B cell (primary cell): ENCODE measurements at regions not wholly inside any gene's neighbourhood (a gene's known extent, or its start where the extent isn't known, plus 50 kb on each side); places are given as distances from the start of the nearest gene placed in this dataset.

Experiments
- ATAC-seq: fragments of 200-7000 bp; cut with Tn5 transposase; one replicate; pipeline ENCODE4 v1.10.0; 2021; ENCODE audit warnings: low read depth, mild to moderate bottlenecking, moderate number of reproducible peaks, moderate library complexity
- CTCF ChIA-PET: fragments of 350-600 bp; sonication (Branson Sonifier 250); formaldehyde crosslinking; loops from one replicate; lab custom pipeline; 2021; ENCODE audit warnings: antibody characterized with exemption, inconsistent platforms; lab: Charles Lee
- POLR2A ChIA-PET: fragments of 350-600 bp; sonication (Branson Sonifier 250); formaldehyde crosslinking; loops from one replicate; lab custom pipeline; 2021; ENCODE audit warnings: antibody characterized with exemption; lab: Charles Lee
- DNase-seq: peaks from one replicate; pipeline ENCODE4 v3.0.0; 2013
- H2AFZ ChIP-seq: 2 replicates; pipeline ENCODE4 v1.6.1; 2012; ENCODE audit warnings: mild to moderate bottlenecking, low read depth, low read length; ENCODE audit not compliant: insufficient read depth, poor library complexity, severe bottlenecking
- H3K27ac ChIP-seq, 2 donors: 1 replicate in 1 of 2; 2 replicates in 1 of 2; pipeline ENCODE4 v1.5.1; 2012 to 2013; ENCODE audit warnings: low read length in 2 of 2, mild to moderate bottlenecking in 2 of 2, moderate library complexity in 1 of 2
- H3K27me3 ChIP-seq, 4 experiments: fragments of 200-600 bp in 1 of 4; sonication (generic) in 1 of 4; replicated peaks in 1 of 4; 1 replicate in 2 of 4; 2 replicates in 2 of 4; pipeline versions ENCODE4 v1.6.1 to v1.7.0; 2013 to 2016; ENCODE audit warnings: low read length in 3 of 4, mild to moderate bottlenecking in 2 of 4, mixed read lengths in 1 of 4, moderate library complexity in 1 of 4; ENCODE audit not compliant: insufficient read depth in 4 of 4, control insufficient read depth in 3 of 4; ENCODE audit errors: control extremely low read depth in 1 of 4
- H3K36me3 ChIP-seq, 2 experiments: replicated peaks in 1 of 2; 1 replicate in 1 of 2; 2 replicates in 1 of 2; pipeline versions ENCODE4 v1.6.1 to v1.7.1; 2013; ENCODE audit warnings: low read length in 1 of 2; ENCODE audit not compliant: insufficient read depth in 2 of 2, control insufficient read depth in 1 of 2; ENCODE audit errors: control extremely low read depth in 1 of 2, extremely low read depth in 1 of 2
- H3K4me1 ChIP-seq, 2 donors: fragments of 200-600 bp in 1 of 2; sonication (generic) in 1 of 2; 1 replicate in 1 of 2; 2 replicates in 1 of 2; pipeline versions ENCODE4 v1.5.1 to v1.6.1; 2013 to 2017; ENCODE audit warnings: low read length in 2 of 2; ENCODE audit not compliant: control insufficient read depth in 2 of 2, insufficient read depth in 2 of 2
- H3K4me2 ChIP-seq: replicated peaks from 2 replicates; pipeline ENCODE3; 2012; ENCODE audit warnings: mild to moderate bottlenecking, low read depth, low read length; ENCODE audit not compliant: poor library complexity, severe bottlenecking
- H3K4me3 ChIP-seq, 5 experiments: fragments of 200-600 bp in 1 of 5; sonication (generic) in 1 of 5; 1 replicate in 3 of 5; 2 replicates in 2 of 5; pipeline versions ENCODE4 v1.5.1 to v1.7.0; 2011 to 2016; ENCODE audit warnings: low read length in 4 of 5, mild to moderate bottlenecking in 4 of 5, low read depth in 2 of 5, control low read depth in 1 of 5, moderate library complexity in 1 of 5; ENCODE audit not compliant: insufficient read depth in 1 of 5; ENCODE audit errors: control extremely low read depth in 1 of 5, extremely low read depth in 1 of 5
- H3K79me2 ChIP-seq: fragments of 200-600 bp; sonication (generic); one replicate; pipeline ENCODE4 v1.6.0; 2016; ENCODE audit warnings: low read length; ENCODE audit not compliant: control insufficient read depth, insufficient read depth
- H3K9ac ChIP-seq: fragments of 200-600 bp; sonication (generic); 2 replicates; pipeline ENCODE4 v1.6.1; 2017; ENCODE audit warnings: mild to moderate bottlenecking, low read length, moderate library complexity
- H3K9me3 ChIP-seq, 3 donors: one replicate each; pipeline versions ENCODE4 v1.6.1 to v1.7.1; 2013; ENCODE audit warnings: low read length in 2 of 3; ENCODE audit not compliant: control insufficient read depth in 2 of 3, insufficient read depth in 1 of 3; ENCODE audit errors: control extremely low read depth in 1 of 3
- H4K20me1 ChIP-seq: 2 replicates; pipeline ENCODE4 v1.6.0; 2012; ENCODE audit warnings: mild to moderate bottlenecking, low read length; ENCODE audit not compliant: insufficient read depth, control insufficient read depth, poor library complexity, severe bottlenecking
- H3K27ac Mint-ChIP-seq: one replicate; pipeline ENCODE4 v1.8.0; 2021; ENCODE audit warnings: mixed read lengths
- H3K27me3 Mint-ChIP-seq: one replicate; pipeline ENCODE4 v1.8.0; 2021; ENCODE audit warnings: mixed read lengths
- H3K4me1 Mint-ChIP-seq: one replicate; pipeline ENCODE4 v1.8.0; 2021; ENCODE audit warnings: mixed read lengths
- H3K4me3 Mint-ChIP-seq: one replicate; pipeline ENCODE4 v1.8.0; 2021; ENCODE audit warnings: mixed read lengths
- H3K9me3 Mint-ChIP-seq: one replicate; pipeline ENCODE4 v1.8.0; 2022; ENCODE audit warnings: mixed read lengths; ENCODE audit not compliant: insufficient read depth
- EZH2 ChIP-seq: IDR thresholded peaks from 2 replicates; pipeline ENCODE4 v1.6.1; 2012; ENCODE audit warnings: borderline replicate concordance, low read depth, mild to moderate bottlenecking, moderate library complexity, low read length; ENCODE audit not compliant: insufficient read depth, poor library complexity, severe bottlenecking
- WGBS: methylation state at CpG from one replicate; pipeline ENCODE4 v1.1.5; 2013; ENCODE audit warnings: missing lambda C conversion rate; ENCODE audit not compliant: insufficient coverage; 5-methylcytosine and 5-hydroxymethylcytosine counted together
- intact Hi-C: fragments of 100-400 bp; cut with micrococcal nuclease; formaldehyde crosslinking; loops from one replicate; pipeline ENCODE4 v1.10.0; 2022
- TF ChIP-seq, protein P1 (sequence below): fragments of 200-600 bp; IDR thresholded peaks from one replicate; pipeline ENCODE4 v1.8.0; 2022; ENCODE audit warnings: antibody characterized with exemption, mild to moderate bottlenecking

DNA sequence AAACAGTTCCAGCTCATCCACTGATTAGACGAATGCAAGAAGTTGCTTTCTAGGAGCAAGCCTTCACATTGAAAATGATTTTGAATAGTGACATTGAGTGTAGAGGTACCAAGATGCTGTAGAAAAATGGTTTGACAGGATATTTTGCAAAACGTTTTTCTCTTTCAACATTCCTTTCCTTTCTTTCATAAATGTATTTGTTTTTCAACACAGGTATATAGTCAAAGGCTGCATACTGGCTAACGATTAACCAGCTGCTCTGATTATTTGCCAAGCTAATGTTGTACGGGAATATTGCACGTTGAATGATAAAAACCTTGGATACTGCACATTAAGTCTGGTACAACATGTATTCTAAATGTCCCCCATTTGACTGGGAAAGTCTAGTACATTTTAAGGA, 78.8 kb upstream of the TENT5A start:
- Histone ChIP-seq H3K9me3 (peaks cover 0 to 2% (median 1%) of the 10 kb centered on the region in 3 donors), H2AFZ (no peak overlapping the region), H3K4me1 (no peaks in the 10 kb centered on the region), H3K79me2 (no peaks in the 10 kb centered on the region), H4K20me1 (no peaks in the 10 kb centered on the region), H3K36me3 (no peaks in the 10 kb centered on the region), H3K4me3 (no peak overlapping the region), H3K27ac (no peak overlapping the region), H3K9ac (no peak overlapping the region), H3K27me3 (no peaks in the 10 kb centered on the region), H3K4me2 (no peak overlapping the region)
- no peak for TF ChIP-seq EZH2
- TF ChIP-seq, protein P1, sequence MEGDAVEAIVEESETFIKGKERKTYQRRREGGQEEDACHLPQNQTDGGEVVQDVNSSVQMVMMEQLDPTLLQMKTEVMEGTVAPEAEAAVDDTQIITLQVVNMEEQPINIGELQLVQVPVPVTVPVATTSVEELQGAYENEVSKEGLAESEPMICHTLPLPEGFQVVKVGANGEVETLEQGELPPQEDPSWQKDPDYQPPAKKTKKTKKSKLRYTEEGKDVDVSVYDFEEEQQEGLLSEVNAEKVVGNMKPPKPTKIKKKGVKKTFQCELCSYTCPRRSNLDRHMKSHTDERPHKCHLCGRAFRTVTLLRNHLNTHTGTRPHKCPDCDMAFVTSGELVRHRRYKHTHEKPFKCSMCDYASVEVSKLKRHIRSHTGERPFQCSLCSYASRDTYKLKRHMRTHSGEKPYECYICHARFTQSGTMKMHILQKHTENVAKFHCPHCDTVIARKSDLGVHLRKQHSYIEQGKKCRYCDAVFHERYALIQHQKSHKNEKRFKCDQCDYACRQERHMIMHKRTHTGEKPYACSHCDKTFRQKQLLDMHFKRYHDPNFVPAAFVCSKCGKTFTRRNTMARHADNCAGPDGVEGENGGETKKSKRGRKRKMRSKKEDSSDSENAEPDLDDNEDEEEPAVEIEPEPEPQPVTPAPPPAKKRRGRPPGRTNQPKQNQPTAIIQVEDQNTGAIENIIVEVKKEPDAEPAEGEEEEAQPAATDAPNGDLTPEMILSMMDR, result no peak
- DNase-seq, result no peak
- Mint-ChIP-seq H3K27me3 (peaks cover 6% of the 10 kb centered on the region), H3K27ac (no peak overlapping the region), H3K4me1 (no peaks in the 10 kb centered on the region), H3K4me3 (no peak overlapping the region), H3K9me3 (peaks cover 4% of the 10 kb centered on the region)
- ChIA-PET POLR2A (no interaction called here), CTCF (no interaction called here)
- intact Hi-C loops, result no loop called here
- WGBS, result 100% methylated on average over 3 of the region's 5 CpGs
- ATAC-seq, result no peak

DNA sequence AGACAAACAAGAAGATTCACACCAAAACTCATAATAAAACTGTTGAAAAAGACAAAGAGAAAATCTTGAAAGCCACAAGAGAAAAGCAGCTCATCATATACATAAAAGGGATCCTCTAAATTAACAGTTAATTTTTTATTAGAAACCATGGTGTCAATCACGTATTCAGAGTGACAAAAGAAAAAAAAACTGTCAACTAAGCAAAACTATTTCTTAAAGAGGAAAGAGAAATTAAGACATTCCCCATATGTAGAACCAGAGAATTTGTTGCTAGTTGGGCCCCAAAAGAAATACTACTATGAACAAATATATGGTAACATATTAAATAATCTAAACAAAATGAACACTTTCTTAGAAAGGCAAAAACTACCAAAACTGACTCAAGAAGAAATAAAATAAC, 74.3 kb upstream of the TENT5A start:
- ChIA-PET POLR2A (no interaction called here), CTCF (no interaction called here)
- ATAC-seq (no peak), DNase-seq (no peak)
- H3K27me3 ChIP-seq, result no peaks in the 10 kb centered on the region
- H2AFZ ChIP-seq, result no peak overlapping the region
- H3K4me3 Mint-ChIP-seq, result no peak overlapping the region
- no peaks in the 10 kb centered on the region for H3K9me3 Mint-ChIP-seq
- H3K79me2 ChIP-seq, result no peaks in the 10 kb centered on the region
- intact Hi-C loops, result no loop called here
- no CpG with 5 or more reads among the region's 1 CpG for WGBS
- no peak overlapping the region for H3K27ac ChIP-seq
- no peak overlapping the region for H3K4me2 ChIP-seq
- peaks cover 7% of the 10 kb centered on the region for H3K4me1 Mint-ChIP-seq
- peaks cover 0 to 2% (median 1%) of the 10 kb centered on the region in 3 donors for H3K9me3 ChIP-seq
- no peak overlapping the region for H3K9ac ChIP-seq
- H3K27ac Mint-ChIP-seq, result no peak overlapping the region
- peaks cover 6 to 9% of the 10 kb centered on the region in 2 donors for H3K4me1 ChIP-seq
- H3K4me3 ChIP-seq, result no peak overlapping the region
- TF ChIP-seq, protein P1, result no peak
- TF ChIP-seq EZH2, result no peak
- no peaks in the 10 kb centered on the region for H4K20me1 ChIP-seq
- no peaks in the 10 kb centered on the region for H3K36me3 ChIP-seq
- H3K27me3 Mint-ChIP-seq, result peaks cover 6% of the 10 kb centered on the region
